Endodermal cell (in vitro differentiated cells): ENCODE measurements at regions not wholly inside any gene's neighbourhood (a gene's known extent, or its start where the extent isn't known, plus 50 kb on each side); places are given as distances from the start of the nearest gene placed in this dataset.
"Not testable (repeated sequence)": the region's sequence is repeated elsewhere in the genome, so short reads cannot be mapped to it uniquely, and the experiment has no call there.

ENCODE experiments used
- DNase-seq: peaks from one replicate; pipeline ENCODE4 v3.0.0-alpha.2; 2017
- H3K27ac ChIP-seq: 2 replicates; pipeline ENCODE4 v1.5.1; 2013; ENCODE audit warnings: mild to moderate bottlenecking, low read depth, low read length, moderate library complexity
- H3K27me3 ChIP-seq: 2 replicates; pipeline ENCODE4 v1.6.1; 2013; ENCODE audit warnings: mild to moderate bottlenecking, low read length, moderate library complexity; ENCODE audit not compliant: insufficient read depth, control insufficient read depth, poor library complexity, severe bottlenecking
- H3K36me3 ChIP-seq: 2 replicates; pipeline ENCODE4 v1.7.0; 2013; ENCODE audit warnings: mild to moderate bottlenecking, low read length, moderate library complexity; ENCODE audit not compliant: control insufficient read depth, insufficient read depth
- H3K4me1 ChIP-seq: one replicate; pipeline ENCODE4 v1.7.0; 2013; ENCODE audit warnings: low read length; ENCODE audit not compliant: control insufficient read depth, insufficient read depth
- H3K4me3 ChIP-seq: 2 replicates; pipeline ENCODE4 v1.5.1; 2013; ENCODE audit warnings: mild to moderate bottlenecking, low read length, moderate library complexity
- H3K9ac ChIP-seq: 2 replicates; pipeline ENCODE4 v1.6.1; 2013; ENCODE audit warnings: mild to moderate bottlenecking, low read length, moderate library complexity; ENCODE audit not compliant: poor library complexity, severe bottlenecking; ENCODE audit errors: extremely low read depth
- H3K9me3 ChIP-seq: 2 replicates; pipeline ENCODE4 v1.6.1; 2013; ENCODE audit warnings: mild to moderate bottlenecking, low read length, moderate library complexity; ENCODE audit not compliant: control insufficient read depth
- H3K27ac Mint-ChIP-seq: 2 replicates; pipeline ENCODE4 v1.8.0; 2020; ENCODE audit warnings: mixed read lengths
- H3K27me3 Mint-ChIP-seq: 2 replicates; pipeline ENCODE4 v1.8.0; 2021; ENCODE audit warnings: mild to moderate bottlenecking, mixed read lengths; ENCODE audit not compliant: insufficient read depth
- H3K36me3 Mint-ChIP-seq: 2 replicates; pipeline ENCODE4 v1.8.0; 2020; ENCODE audit warnings: low read depth, mixed read lengths
- H3K4me1 Mint-ChIP-seq: 2 replicates; pipeline ENCODE4 v1.8.0; 2020; ENCODE audit warnings: mixed read lengths
- H3K4me3 Mint-ChIP-seq: 2 replicates; pipeline ENCODE4 v1.8.0; 2020; ENCODE audit warnings: mild to moderate bottlenecking, moderate library complexity, mixed read lengths
- H3K9me3 Mint-ChIP-seq: 2 replicates; pipeline ENCODE4 v1.8.0; 2020; ENCODE audit warnings: mild to moderate bottlenecking, mixed read lengths
- CTCF ChIP-seq: fragments of 200-600 bp; sonication (generic); conservative IDR thresholded peaks from 2 replicates; pipeline ENCODE4 v1.5.0; 2021; ENCODE audit warnings: antibody characterized with exemption, mild to moderate bottlenecking
- WGBS, 2 experiments: methylation state at CpG; one replicate each; pipeline versions ENCODE4 v1.1.5 to v1.1.7; 2013; ENCODE audit warnings: missing lambda C conversion rate in 2 of 2, mixed read lengths in 1 of 2; ENCODE audit not compliant: insufficient coverage in 1 of 2, insufficient read length in 1 of 2; 5-methylcytosine and 5-hydroxymethylcytosine counted together

GRCh38 chr5:136736021-136736420 is 370.7 kb upstream of the TRPC7 start:
- Mint-ChIP-seq H3K27me3 (no peaks in the 10 kb centered on the region), H3K4me1 (peaks cover 32% of the 10 kb centered on the region), H3K36me3 (peaks cover 13% of the 10 kb centered on the region), H3K9me3 (peaks cover 41% of the 10 kb centered on the region), H3K27ac (peak overlapping the region; percentile 89), H3K4me3 (no peak overlapping the region)
- no peak for DNase-seq
- H3K4me1 ChIP-seq: no peaks in the 10 kb centered on the region
- no peak for TF ChIP-seq CTCF
- H3K9me3 ChIP-seq: peaks cover 5% of the 10 kb centered on the region
- no peak overlapping the region for H3K27ac ChIP-seq
- no peaks in the 10 kb centered on the region for H3K36me3 ChIP-seq
- H3K9ac ChIP-seq: no peak overlapping the region
- 77 to 88% methylated on average over 3 to 6 of the region's 6 CpGs for WGBS, 2 experiments
- no peaks in the 10 kb centered on the region for H3K27me3 ChIP-seq
- no peak overlapping the region for H3K4me3 ChIP-seq

- peaks cover 41% of the 10 kb centered on the region for H3K9me3 Mint-ChIP-seq
- H3K27me3 Mint-ChIP-seq, H3K4me1 ChIP-seq, H3K9me3 ChIP-seq, H3K36me3 ChIP-seq, DNase-seq, H3K4me3 ChIP-seq, H3K27me3 ChIP-seq, H3K27ac ChIP-seq, H3K9ac ChIP-seq: not testable (repeated sequence)
- peaks cover 32% of the 10 kb centered on the region for H3K4me1 Mint-ChIP-seq
- peaks cover 13% of the 10 kb centered on the region for H3K36me3 Mint-ChIP-seq
- peak overlapping the region; percentile 2 for H3K4me3 Mint-ChIP-seq
- WGBS, 2 experiments: 80 to 93% methylated on average over 3 to 4 of the region's 4 CpGs
- peak overlapping the region; percentile 89 for H3K27ac Mint-ChIP-seq
Measured at GRCh38 chr5:136735611-136736010, 370.3 kb upstream of the TRPC7 start.

- Histone ChIP-seq H3K27ac (no peak overlapping the region), H3K36me3 (no peaks in the 10 kb centered on the region), H3K4me1 (no peaks in the 10 kb centered on the region), H3K9ac (no peak overlapping the region), H3K4me3 (no peak overlapping the region), H3K27me3 (no peaks in the 10 kb centered on the region), H3K9me3 (peaks cover 5% of the 10 kb centered on the region)
- no peak for DNase-seq
- Mint-ChIP-seq H3K4me3 (no peak overlapping the region), H3K9me3 (peaks cover 40% of the 10 kb centered on the region), H3K27ac (no peak overlapping the region), H3K4me1 (peaks cover 37% of the 10 kb centered on the region), H3K27me3 (no peaks in the 10 kb centered on the region), H3K36me3 (peaks cover 11% of the 10 kb centered on the region)
- TF ChIP-seq CTCF: peak; percentile 32
- 82 to 96% methylated on average over 1 of the region's 1 CpG for WGBS, 2 experiments
Measured at GRCh38 chr5:136734628-136735027, 369.3 kb upstream of the TRPC7 start.

GRCh38 chr5:136732751-136733150 is 367.4 kb upstream of the TRPC7 start:
- Mint-ChIP-seq H3K27me3 (no peaks in the 10 kb centered on the region), H3K4me1 (peaks cover 29% of the 10 kb centered on the region), H3K9me3 (peaks cover 23% of the 10 kb centered on the region), H3K36me3 (peaks cover 3% of the 10 kb centered on the region), H3K4me3 (no peak overlapping the region), H3K27ac (no peak overlapping the region)
- 100% methylated on average over 1 of the region's 1 CpG; no CpG with 5 or more reads in 1 of the 2 experiments for WGBS, 2 experiments
- no peaks in the 10 kb centered on the region for H3K27me3 ChIP-seq
- no peaks in the 10 kb centered on the region for H3K36me3 ChIP-seq
- H3K27ac ChIP-seq: no peak overlapping the region
- no peaks in the 10 kb centered on the region for H3K4me1 ChIP-seq
- TF ChIP-seq CTCF: no peak
- DNase-seq: no peak
- no peak overlapping the region for H3K4me3 ChIP-seq
- no peaks in the 10 kb centered on the region for H3K9me3 ChIP-seq
- no peak overlapping the region for H3K9ac ChIP-seq
